T-helper 2 cell treated with Interferon-gamma antibody and Interleukin-4, amounts not matched to agents 100 ng/mL and 5 ng/mL, for 36 hours (primary cell): ENCODE measurements at regions not wholly inside any gene's neighbourhood (a gene's known extent, or its start where the extent isn't known, plus 50 kb on each side); places are given as distances from the start of the nearest gene placed in this dataset.
"Not testable (repeated sequence)": the region's sequence is repeated elsewhere in the genome, so short reads cannot be mapped to it uniquely, and the experiment has no call there.

Source experiments
- intact Hi-C: fragments of 100-400 bp; cut with micrococcal nuclease; formaldehyde crosslinking; loops from one replicate; pipeline ENCODE4 v1.15.1; 2023

DNA sequence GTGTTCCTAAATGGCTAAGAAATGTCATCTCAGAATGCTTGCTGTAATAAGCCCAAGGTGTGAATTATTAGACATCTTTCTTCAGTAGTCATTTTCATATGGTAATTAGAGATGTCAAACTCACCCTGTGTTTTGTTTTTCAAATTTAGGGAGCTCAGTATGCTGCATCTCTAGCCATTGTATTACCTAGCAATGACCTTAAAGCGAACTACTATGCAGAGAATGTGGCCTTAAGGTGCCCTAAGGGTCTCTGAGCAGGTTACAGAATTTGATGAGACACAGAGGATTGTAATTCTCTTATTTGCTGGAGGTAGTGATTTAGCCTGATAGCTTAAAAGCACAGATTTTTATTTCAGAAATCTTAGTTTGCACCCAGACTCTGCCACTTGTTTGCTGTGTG is 1052.6 kb upstream of the DDX18 start:
- intact Hi-C loops, result no loop called here

DNA sequence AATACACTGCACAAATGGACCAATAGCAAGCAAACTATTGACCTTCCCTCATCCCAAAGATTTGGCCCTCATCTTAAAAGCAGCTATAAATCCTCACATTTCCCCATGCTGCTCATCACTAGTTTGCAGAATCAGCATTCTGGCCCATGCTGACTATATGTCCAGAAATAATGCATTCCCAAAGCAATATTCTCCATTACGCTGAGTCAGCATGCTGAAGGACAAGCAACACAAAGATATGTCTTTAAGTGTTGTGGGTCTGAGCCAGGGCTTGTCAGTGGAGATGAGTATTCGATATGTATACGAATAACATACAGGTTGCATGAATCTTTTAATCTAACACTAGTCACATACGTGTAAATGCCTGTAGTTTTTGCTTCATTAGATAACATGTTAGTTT is 1045.0 kb upstream of the DDX18 start:
- intact Hi-C loops, result no loop called here

- intact Hi-C loops, result no loop called here
These were observed 1037.9 kb upstream of the DDX18 start for GRCh38 chr2:116776556-116776955.

GRCh38 chr2:116787848-116788247 is 1026.6 kb upstream of the DDX18 start:
- intact Hi-C loops, result no loop called here

DNA sequence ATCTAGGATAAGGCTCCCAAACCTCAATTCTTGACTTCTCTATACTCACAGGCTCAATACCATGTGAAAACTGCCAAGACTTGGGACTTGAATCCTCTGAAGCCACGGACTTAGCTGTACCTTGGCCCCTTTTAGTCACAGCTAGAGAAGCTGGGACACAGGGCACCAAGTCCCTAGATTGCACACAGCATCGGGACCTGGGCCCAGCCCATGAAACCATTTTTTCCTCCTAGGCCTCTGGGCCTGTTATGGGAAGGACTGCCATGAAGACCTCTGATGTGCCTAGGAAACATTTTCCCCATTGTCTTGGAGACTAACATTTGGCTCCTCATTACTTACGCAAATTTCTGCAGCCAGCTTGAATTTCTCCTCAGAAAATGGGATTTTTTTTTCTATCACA is 1011.8 kb upstream of the DDX18 start:
- intact Hi-C loops, result no loop called here

- intact Hi-C loops, result no loop called here
These were observed 1009.6 kb upstream of the DDX18 start for GRCh38 chr2:116804901-116805300.

GRCh38 chr2:116806505-116806904 is 1008.0 kb upstream of the DDX18 start:
- intact Hi-C loops, result not testable (repeated sequence)

DNA sequence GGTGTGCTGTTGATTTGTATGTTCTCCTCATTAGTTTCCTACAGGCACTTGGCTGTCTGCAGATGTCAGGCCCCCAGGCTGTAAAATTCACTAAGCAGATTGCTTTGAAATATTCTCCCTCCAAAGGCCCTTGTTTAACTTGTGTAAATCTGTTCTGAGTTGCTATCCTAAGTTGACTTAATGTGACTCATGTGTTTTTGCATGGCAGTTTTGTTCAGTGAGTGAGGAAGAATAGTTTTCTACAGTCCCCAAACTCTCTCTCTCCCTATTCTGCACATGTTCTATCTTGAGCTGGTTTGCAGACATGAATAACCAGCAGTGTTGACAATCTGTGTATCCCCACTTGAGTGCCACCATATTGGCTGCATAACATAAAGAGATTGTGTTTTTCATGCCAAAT is 1005.4 kb upstream of the DDX18 start:
- intact Hi-C loops, result no loop called here

DNA sequence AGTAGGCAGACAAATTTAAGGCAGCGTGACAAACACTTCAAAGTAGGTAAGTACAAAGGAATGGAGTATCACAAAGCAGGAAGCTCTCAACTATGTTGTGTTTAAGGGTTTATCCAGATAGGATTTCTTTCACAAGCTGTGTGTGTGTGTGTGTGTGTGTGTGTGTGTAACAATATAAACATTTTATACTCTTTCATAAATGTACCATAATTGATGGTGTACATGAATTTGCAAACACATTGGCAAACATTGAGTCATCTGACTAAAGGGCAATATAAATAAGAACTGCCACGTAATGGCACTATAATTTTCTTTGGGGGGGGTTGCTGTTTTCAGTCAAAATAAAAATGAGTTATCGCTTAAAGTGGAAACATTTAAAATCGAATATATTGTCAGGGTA is 1004.4 kb upstream of the DDX18 start:
- intact Hi-C loops, result no loop called here

- intact Hi-C loops, result no loop called here
These were observed 1003.8 kb upstream of the DDX18 start for GRCh38 chr2:116810645-116811044.

- intact Hi-C loops, result no loop called here
These were observed 995.1 kb upstream of the DDX18 start for GRCh38 chr2:116819355-116819754.

GRCh38 chr2:116820986-116821385 is 993.5 kb upstream of the DDX18 start:
- intact Hi-C loops, result no loop called here

DNA sequence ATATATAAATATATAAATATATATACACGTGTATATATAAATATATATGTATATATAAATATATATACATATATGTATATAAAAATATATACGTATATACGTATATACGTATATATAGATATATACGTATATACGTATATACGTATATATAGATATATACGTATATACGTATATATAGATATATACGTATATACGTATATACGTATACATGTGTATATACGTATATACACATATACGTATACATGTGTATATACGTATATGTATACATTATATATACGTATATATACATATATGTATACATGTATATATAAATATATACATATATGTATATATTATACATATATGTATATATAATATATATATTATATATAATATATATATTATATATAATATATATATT is 984.9 kb upstream of the DDX18 start:
- intact Hi-C loops, result not testable (repeated sequence)

GRCh38 chr2:116832148-116832547 is 982.3 kb upstream of the DDX18 start:
- intact Hi-C loops, result no loop called here

- intact Hi-C loops, result no loop called here
These were observed 981.4 kb upstream of the DDX18 start for GRCh38 chr2:116833052-116833451.

- intact Hi-C loops, result no loop called here
These were observed 972.3 kb upstream of the DDX18 start for GRCh38 chr2:116842164-116842563.

DNA sequence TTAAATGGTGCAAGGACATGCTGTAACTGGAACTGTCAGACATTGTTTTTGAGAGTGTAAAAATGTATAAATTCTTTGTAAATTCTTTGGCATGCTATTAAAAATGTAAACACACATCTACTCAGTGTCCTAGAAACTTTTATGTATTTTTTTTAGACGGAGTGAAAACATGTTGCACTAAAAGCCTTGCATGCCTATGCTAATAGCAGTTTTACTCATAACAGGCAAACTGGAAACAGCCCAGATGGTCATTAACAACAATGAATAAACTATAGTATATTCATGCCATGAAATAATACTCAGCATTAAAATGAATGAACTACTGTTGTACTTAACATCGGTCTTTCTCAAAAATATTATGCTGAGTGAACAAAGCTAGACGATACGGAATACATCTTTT is 954.8 kb upstream of the DDX18 start:
- intact Hi-C loops, result no loop called here

DNA sequence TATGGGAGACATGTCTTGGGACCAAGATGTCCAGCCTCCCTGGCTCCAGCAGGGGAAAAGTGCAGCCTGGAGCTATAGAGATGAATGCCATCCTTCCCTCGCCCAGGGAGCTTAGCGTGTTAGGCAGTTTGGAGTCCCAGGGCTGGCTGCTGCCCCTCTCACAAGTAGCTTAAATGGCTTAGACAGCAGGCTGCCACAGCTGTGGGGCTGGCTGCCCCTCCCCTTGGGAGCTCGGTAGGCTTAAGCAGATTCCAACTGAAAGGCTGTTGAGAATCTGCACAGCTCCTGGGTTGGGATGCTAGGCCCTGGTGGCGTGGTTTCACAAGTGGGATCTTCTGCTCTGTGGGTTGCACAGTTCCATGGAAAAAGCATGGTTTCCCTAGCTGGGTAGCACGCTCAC is 940.5 kb upstream of the DDX18 start:
- intact Hi-C loops, result no loop called here

GRCh38 chr2:116877274-116877673 is 937.2 kb upstream of the DDX18 start:
- intact Hi-C loops, result no loop called here

DNA sequence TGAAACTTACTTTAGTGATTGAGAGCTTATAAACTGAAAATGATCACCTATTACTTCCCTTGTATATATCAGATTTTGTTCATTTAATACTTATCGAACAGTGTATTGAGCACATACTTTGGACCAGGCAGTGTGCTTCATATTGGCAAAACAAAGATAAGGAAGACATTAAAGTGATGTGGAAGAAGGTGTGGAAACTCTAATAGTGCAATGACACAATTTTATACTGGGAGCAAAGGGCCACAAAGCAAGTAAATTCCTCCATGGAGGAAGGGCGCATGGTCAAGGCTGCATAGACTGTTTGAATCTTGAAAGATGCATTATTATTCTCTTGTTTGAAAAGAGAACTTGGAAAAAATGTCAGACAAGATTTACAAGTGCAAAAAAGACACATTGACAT is 936.5 kb upstream of the DDX18 start:
- intact Hi-C loops, result no loop called here

GRCh38 chr2:116879650-116880160 is 934.8 kb upstream of the DDX18 start:
- intact Hi-C loops, result no loop called here

GRCh38 chr2:116891191-116891590 is 923.3 kb upstream of the DDX18 start:
- intact Hi-C loops, result no loop called here

DNA sequence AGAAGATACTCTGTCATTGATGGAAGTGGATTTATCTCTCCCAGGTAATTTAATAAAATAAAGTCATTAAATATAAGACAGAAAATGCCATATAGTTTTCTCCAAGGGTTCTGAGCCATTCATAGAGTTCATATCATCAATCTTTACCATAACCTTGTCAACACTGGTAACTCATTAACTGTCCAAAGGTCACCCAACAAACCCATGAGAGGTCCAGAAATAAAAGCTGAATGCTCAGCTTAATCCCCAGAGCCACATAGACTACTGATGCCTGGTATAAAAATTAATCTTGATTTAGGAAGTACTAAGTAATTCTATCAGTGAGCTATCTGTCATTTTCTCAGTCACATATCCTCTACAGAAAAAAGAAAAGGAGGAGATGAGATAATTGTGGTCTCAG is 903.0 kb upstream of the DDX18 start:
- intact Hi-C loops, result no loop called here

DNA sequence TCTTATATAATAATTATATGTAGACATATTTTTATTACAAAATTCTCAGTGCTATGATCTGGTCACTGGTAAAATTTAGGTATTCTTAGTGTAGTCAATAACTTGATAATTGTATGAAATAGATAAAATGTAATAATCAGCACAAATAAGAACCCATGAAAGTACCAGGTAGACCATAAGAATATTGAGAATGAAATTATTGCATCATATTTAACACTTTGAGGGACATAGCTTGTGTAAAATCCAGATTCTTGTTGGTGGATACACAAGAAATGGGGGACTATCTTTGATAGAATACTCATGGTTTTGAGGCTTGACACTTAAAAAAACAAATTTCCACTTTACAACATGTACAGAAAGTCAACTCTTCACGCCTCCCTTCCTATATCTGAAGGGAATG is 898.8 kb upstream of the DDX18 start:
- intact Hi-C loops, result no loop called here
